ENCODE measurements at regions not wholly inside any gene's neighbourhood (a gene's known extent, or its start where the extent isn't known, plus 50 kb on each side); places are given as distances from the start of the nearest gene placed in this dataset.

DNA sequence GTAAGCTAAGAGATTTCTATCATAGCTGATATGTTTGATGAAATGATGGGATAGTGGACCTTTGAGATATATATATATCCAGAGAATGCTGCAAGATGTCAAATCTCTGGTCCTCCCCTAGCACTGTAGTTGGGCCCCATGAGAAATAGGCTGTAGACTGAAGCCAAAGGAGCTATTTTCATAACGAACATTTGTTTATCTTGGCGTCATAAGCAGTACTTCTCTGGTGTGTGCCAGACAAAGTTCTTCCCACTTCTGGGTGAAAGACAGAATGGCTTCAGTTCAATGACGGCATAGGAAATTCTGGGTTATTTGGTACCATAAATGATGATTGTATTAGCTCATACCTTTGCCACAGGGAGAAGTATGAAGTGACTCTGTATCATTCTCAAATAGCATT, 534.3 kb downstream of the SOX5 start:
- TF ChIP-seq, protein P1, sequence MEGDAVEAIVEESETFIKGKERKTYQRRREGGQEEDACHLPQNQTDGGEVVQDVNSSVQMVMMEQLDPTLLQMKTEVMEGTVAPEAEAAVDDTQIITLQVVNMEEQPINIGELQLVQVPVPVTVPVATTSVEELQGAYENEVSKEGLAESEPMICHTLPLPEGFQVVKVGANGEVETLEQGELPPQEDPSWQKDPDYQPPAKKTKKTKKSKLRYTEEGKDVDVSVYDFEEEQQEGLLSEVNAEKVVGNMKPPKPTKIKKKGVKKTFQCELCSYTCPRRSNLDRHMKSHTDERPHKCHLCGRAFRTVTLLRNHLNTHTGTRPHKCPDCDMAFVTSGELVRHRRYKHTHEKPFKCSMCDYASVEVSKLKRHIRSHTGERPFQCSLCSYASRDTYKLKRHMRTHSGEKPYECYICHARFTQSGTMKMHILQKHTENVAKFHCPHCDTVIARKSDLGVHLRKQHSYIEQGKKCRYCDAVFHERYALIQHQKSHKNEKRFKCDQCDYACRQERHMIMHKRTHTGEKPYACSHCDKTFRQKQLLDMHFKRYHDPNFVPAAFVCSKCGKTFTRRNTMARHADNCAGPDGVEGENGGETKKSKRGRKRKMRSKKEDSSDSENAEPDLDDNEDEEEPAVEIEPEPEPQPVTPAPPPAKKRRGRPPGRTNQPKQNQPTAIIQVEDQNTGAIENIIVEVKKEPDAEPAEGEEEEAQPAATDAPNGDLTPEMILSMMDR (IDR thresholded peaks at IDR 0.05; ENCODE audit: low read depth, low read length) = no peak
- no peak for TF ChIP-seq EZH2phosphoT487 (IDR thresholded peaks at IDR 0.05; ENCODE audit: low read depth)
